ENCODE measurements at regions not wholly inside any gene's neighbourhood (a gene's known extent, or its start where the extent isn't known, plus 50 kb on each side); places are given as distances from the start of the nearest gene placed in this dataset.
"Not testable (repeated sequence)": the region's sequence is repeated elsewhere in the genome, so short reads cannot be mapped to it uniquely, and the experiment has no call there.

DNA sequence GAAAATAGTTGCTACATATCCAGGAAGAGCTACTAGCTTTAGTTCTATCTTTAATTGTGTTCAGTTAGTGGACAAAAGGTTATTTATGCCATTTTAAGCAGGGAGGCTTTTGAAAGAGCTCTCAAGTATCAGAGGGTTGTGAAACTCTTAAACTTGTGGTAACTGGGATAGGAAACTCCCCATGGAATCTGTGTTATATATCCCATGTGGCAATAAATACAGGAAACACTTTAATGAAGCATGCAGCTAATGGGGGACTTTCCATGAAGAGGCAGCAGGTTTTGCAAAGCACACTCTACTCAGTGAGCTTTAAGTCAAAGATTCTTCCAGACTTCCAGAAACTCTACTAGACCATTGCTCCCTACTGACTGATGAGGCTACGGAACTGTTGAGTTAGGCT lies 805.0 kb upstream of the C9orf72 start:
- DNase-seq = no peak

DNA sequence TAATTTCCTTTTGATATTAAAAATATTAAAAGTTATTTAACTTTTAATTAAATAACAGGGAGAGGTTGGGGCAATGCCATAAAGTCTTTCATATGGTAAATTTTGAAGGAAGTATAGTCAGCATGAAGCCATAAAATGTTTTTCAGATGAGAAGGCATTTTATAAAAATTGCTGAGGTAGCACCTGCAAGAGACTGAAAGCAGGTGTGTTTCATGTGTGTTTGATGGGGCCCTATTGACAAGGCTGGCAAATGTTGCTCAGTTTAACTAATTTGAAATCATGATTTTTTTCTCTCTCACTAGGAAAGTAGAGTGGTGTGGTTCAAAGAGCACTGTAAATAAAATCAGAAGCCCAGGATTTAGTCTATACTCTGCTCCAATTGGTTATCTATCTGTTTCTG lies 805.8 kb upstream of the C9orf72 start:
- DNase-seq = no peak

DNA sequence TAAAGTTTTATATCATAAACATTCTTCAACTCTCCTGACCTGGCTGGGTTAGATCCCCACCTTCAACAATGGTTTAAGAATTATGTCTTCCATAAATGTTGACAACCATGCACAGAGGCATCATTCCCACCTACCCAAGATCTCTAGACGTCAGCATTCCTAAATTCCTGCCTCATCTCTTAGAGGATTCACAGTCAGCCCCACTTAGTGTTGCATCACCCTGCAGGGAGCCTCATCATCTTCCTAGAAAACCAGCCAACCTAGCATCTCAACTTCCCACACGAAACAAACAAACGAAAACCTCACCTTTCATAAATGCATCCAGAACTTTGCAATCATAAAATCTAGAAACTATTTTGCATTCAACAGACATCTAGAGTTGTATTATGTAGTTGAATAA lies 816.1 kb upstream of the C9orf72 start:
- DNase-seq = no peak

DNA sequence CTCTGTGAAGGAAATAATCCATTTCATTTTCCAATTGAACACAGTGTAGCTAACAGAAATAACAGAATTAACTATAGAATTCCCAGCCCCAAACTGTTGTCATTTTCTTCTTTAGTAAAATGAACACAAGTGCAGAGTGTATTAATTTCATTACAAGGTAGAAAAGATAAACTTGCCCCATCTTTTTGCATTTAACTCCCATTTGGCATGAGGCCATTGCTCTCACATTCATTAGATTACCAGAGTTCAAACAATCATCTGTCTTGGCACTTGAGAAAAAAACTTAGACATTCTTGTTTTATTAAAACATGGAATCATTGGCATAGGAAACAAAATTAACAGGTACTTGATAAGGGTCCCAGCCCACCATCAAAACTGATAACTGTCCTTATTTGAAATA lies 821.5 kb upstream of the C9orf72 start:
- DNase-seq = no peak

DNA sequence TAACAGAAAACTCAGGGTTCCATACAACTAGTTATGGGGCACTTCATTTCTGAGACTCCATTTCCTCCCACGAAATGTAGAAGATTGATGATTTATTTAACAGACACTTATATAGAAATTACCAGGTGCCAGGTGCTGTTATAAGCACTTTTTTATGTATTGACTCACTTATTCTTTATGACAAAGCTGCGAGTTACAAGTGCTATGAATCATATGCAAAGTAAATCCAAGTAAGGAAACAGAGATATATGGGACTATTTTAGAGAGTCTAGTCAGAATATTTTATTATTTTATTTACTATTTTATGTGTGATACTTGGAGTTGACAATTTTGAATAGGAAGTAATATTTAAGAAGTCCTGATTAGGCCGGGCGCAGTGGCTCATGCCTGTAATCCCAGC lies 822.8 kb upstream of the C9orf72 start:
- DNase-seq = no peak

DNA sequence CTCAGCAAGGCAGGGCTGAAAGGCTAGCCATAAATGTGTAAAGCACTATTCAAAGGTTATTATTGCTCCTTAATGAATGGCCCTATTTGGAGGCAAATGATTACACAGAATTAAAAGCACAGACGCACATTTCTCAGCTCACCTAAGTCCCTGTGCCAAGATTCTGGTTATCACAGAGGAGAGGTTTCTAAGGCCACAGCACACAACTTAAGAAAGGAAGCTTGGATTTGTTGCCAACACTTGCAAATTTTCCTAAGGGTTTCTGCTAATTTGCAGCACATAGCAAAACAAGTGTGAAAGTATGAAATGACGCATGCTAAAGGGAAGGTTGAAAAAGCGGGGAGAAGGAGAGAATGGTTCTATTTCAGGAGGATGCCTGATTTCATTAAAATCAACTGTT lies 834.1 kb upstream of the C9orf72 start:
- no peak for DNase-seq

DNA sequence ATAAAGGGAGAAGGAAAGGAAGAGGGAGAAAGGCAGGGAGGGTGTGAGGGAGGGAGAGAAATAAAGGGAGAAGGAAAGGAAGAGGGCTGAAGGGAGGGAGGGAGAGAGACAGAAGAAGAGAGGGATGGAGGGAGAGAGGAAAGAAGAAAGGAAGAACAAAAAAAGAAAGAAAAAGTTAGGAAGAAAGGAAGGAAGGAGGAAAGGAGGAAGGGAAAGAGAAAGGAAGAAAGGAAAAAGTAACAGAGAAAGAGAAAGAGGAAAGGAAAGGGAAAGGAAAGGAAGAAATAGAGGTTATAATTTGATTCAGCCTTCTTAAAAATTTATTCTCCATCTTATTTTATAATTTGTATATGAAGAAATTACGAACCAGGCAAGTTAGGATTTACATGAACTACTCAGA lies 836.6 kb upstream of the C9orf72 start:
- no peak for DNase-seq

DNA sequence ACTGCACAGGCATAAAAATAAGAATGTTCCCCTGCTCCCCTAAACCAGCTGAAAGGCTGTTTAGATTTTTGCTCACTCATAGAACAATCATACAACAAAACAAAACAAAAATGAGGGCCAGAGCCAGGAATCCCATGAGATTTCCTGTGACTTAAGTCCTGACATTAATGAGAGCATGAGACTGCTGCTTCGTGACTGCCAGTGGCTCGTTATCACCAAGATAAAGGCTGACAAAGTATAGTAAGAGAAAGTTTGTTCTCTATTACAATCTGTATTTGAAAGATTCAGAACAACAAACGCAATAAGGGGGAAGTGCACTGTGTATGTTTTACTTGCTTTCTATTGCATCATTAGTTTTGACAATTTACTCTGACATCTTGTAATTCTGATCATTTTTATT lies 837.1 kb upstream of the C9orf72 start:
- DNase-seq = no peak

DNA sequence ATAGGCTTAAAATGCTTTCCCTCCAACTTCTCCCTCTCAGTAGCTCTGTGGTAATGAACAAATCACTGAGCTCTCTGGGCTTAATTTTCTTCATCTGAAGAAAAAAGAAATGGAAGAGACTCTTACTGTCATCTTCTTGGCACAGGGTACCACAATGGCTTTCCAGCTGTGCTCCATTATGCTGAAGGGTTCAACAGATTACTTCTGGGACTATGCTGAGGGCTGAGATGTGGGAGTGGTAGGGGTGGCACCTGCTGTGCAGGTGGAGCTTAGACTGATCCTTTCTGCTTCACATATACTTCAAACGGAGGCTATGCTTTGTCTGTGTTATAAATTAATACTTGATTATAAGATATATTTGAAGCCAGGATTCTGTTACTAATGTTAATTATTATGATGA lies 840.2 kb upstream of the C9orf72 start:
- no peak for DNase-seq

DNA sequence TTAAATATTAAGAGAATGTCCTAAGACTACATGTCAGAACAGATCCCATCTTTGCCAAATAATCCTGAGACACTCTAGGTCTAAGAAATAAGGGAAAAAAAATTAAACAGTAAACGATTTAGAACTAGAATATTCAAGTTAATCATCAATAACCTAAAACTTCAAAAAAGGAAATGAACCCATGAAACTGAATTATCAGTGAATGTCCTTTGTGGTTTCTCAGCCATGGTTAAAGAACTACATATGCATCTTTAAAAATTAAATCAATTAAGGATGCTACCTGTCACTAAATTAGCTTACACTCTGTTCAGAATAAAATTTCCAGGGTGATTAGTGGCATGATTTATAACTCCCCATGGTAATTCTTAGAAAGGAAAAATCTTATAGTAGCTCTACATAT lies 850.0 kb upstream of the C9orf72 start:
- DNase-seq = no peak

DNA sequence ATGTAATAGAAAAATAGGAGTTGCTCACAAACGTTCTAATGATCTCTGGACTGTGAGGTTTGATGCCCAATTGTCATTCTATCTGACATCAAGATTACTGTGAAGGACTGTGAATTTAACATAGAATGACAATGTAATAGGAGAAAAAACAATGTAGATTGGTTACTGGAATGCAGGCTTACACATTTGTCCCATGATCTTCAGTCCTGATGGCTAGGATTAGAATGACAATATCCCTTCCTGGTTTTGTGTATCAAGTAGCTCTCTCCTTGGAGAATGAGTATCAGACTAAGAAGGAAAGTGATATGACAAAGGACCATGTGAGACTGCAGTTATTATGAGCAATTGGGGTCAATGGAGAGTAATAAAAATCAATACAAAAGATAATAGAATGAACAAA lies 862.2 kb upstream of the C9orf72 start:
- no peak for DNase-seq

DNA sequence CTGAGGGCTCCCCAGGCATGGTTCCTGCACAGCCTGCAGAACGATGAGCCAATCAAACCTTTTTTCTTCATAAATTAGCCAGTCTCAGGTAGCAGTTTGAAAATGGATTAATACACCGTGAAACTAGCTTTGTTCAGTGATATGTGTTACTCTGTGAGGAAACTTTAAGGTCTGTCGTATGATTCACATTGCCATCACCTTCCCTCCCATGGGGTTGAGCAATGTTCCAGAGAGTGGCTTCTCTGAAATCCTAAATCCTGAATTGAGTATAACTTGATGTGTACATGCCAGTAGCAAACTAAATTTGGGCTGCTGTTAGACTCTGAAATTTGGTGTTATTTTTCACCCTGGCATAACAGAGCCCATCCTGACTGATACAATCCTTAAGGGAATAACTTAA lies 866.4 kb upstream of the C9orf72 start:
- DNase-seq = no peak

DNA sequence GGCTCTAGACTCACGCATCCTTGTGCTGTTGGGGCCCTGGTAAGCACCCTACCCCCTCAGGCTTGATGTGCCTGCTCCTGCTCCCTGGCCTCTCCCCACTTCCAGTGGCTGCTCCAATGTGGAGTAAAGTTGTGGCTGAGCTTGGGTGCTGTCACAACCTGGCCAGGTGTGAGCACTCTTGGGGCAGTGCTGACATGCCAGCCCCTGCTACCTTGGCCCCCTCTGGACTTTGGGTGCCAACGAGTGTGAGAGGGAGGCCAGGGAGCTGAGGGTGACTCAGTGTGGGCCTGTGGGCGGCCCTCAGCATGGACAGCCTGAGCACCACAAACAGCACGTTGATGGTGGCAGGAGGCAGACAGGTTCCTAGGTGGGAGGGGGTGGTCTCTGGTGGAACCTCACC lies 870.2 kb upstream of the C9orf72 start:
- no peak for DNase-seq

DNA sequence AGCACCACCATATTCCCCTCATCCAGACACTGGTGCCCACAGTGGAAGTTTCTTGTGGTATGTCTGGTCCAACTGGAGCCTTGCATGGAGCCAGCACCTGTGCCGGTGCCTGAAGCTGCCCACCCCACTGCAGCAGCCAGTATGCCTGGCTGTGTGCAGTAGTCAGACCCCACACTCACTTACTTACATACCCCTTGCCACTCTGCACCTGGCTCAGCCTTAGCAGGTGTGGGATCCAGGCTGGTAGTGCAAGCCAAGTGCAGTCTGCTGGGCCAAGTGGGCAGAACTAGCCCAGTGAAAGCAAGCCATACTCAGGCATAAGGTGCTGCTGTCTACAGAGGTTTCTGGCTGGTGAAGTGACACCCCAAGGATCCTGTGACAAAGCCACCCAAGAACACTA lies 871.4 kb upstream of the C9orf72 start:
- DNase-seq = no peak

DNA sequence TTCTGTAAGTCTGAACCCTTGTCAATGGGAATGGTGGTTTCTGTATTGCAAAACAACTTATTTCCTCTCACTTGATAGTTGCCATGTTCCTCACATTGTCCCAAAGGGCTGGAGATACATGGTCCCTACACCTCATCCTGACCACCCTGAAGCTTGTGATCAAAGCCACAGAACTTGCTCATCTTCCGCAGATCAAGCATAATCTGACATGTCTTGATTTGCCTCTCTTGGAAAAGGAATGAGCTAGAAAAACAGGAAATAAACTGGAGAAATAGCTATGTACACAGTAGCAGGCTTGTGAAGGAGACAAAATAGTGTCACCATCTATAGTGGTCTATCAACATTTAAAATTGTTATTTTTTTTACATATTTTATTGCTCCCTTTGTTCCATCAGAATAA lies 871.9 kb upstream of the C9orf72 start:
- no peak for DNase-seq

DNA sequence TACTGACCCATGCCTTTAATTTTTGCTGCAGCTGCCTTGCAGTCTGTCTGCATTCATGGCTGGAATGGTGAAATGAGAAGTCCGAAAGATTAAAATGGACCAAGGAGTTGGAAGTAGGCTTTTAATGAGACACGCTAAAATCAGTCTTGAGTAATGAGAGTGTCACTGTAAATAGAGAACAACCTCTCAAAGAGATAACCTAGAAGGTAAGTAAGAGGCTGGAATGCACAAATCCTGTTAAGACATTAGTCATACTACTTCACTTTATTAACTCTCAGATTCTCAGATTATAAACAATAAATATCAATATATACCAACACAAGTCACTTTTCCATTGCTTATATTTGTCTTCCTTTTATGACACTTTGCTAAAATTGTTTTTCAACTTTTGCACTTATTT lies 880.6 kb upstream of the C9orf72 start:
- DNase-seq = no peak

DNA sequence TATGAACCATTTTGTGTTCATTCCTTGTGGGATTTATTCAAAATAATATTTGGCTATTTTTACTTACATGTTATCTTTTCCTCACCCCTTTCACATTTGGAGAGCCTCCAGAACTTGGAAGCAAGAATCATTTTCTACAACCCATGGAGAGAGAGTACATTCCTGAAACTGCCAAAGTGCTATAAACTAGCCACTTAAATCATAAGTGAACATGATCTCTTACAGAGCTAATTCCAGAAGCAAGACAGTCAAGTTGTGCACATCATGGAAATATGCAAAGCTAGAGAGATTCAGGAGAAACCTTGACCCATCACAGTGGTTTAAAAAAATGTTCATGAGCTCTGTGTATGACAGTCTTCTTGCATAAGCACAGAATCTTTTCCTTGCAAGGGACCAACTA lies 883.6 kb upstream of the C9orf72 start:
- no peak for DNase-seq

DNA sequence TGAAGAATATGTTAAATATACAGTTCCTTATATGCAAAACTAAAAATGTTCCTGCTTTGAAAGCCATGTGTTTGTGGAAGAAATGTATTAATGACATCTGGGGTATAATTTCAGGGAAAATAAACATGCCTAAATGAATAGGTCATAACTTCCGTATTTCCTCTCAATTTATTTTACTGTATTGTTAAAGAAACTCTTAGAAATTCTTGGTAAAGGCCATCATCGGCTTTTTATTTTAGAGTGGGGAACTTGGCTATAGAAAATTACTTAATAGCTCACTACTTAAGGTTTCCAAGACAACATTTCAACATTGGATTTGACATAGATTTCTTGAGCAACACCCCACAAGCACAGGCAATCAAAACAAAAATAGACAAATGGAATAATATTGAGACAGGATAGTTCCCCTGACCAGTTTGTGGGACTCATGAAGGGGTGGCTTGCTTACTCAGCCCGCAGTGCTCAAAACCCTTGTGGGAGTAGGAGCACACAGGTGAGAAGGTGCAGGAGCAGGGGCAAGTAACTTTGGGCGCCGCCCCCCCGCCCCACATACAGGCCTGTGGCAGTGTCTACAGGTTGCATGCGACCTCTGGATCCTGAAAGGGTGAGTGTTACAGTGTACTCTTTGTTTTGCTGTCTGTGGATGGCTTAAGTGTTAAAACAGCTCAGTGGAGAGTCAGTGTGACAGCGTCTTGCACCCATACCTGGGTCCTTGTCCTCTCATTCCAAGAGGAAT lies 891.4 kb upstream of the C9orf72 start:
- no peak for DNase-seq

DNA sequence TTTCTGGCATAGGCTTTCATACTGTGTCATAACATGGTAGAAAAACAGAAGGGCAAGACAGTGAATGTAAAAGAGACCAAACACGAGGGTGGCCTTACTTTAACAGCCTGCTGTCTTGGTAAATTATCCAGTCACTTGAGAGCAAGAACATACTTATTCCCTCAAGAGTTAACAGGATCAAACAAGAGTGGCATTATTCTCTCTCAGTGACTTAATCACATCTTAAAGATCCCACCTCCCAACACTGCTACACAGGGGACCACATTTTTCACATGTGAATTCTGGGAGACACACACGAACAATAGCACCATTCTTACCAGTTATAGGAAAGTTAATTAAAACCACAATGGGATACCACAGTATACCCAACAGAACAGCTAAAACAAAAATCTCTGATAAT lies 898.0 kb upstream of the C9orf72 start:
- DNase-seq = no peak

DNA sequence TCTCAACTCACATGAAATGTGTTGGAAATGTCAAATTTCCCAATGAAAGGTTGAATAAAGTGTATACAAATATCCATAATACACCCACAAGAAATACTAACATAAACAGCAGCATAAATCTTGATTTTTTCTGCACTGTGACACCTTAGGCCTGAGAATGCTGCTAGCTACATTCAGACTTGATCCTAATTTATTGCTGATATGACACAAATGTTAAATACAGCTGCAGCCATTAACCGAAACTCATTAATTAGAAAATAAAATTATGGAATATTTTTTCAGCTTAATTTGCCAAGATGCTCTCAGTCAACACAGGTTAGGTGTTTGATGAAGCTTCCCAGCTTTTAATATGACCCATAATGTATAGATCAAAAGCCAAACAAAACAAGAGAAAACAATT lies 914.3 kb upstream of the C9orf72 start:
- DNase-seq = no peak

DNA sequence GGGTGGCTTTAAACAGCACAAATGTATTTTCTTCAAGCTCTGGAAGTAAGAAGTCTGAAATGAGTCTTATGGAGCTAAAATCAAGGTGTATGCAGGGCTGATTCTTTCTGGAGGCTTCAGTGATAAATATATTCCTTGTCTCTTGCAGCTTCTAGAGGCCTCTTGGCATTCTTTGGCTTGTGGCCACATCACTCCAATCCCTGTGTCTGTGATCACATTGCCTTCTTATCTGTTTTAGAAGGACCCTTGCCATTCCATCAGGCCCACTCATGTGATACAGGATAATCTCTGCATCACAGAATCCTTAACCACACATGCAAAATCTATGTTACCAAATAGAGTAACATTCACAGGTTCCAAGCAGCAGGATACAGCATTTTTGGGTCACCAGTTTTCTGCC lies 917.8 kb upstream of the C9orf72 start:
- no peak for DNase-seq

DNA sequence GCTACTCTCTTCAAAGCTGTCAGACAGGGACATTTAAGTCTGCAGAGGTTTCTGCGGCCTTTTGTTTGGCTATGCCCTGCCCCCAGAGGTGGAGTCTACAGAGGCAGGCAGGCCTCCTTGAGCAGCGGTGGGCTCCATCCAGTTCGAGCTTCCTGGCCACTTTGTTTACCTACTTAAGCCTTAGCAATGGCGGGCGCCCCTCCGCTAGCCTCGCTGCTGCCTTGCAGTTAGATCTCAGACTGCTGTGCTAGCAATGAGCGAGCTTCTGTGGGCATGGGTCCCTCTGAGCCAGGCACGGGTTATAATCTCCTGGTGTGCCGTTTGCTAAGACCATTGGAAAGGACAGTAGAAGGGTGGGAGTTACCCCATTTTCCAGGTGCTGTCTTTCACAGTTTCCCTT lies 924.9 kb upstream of the C9orf72 start:
- DNase-seq = not testable (repeated sequence)

DNA sequence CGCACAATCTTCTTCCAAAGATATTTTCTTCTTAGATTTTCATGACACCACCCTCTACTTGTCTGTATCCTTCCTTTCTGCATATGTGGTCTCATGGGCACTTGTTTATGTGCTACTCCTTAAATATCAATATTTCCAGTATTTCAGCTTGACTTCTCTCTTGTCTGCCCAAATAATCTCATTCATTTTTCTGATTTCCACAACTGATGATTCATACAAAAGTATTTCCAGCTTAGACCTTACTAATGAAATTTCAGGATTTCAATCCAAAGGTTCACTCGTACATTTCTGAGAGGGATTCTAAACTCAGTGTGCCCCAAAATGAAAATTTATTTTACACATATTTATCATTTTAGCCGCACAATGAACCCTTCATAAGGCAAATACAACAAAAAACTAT lies 928.9 kb upstream of the C9orf72 start:
- no peak for DNase-seq

DNA sequence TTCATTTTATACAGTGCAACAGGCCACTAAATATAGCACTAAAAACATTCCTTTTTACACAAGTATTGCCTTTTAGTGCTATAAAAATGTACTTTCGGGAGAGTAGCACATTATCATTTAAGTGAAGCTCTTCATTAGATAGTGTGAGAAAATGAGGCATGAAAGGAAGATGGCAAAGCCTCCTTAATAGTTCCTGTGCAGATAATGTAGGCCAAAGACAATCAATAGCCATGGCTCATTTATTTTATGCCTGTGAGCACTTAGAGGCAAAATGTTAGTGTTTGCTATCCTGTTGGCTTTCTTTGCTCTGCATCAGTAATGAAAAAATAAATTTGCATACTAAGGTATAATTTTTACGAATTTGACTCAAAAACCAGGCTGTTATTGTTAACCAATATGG lies 929.5 kb upstream of the C9orf72 start:
- DNase-seq = no peak

DNA sequence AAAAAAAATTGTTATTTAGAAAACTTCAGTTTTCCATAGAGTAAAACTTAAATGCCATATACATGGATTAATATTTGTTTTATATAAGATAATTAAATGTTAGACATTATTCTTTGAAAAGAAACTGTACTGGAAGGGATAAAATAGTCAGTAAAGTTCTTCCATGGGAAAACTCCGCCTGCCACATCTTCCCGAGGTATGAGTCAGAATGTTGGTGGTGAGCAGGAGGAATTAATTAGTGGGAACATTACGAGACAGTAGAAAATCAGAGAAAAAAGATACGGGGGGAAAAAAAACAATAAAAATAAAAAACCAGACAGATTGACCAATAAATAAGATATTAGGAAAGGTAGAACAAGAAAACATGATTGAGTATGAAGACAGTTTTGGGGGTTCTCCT lies 930.3 kb upstream of the C9orf72 start:
- no peak for DNase-seq

DNA sequence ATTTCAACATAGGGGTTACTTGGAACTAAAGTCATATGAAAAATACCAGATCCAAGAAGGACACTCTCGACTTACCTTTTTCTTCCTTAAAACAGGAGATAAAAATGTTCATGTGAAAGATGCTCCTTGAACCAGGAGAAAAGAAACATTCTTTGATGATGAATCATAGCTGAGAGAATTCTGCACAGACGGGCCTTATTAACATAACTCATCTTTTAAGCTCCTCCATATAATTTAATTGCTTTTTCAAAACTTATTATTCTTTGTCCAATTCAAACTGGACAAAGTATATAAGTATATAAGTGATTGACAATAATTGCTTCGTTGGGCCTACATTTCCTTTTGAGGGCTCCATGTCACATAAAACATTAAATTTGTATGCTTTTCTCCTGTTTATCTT lies 945.2 kb upstream of the C9orf72 start:
- DNase-seq = no peak
